ENCODE measurements at regions not wholly inside any gene's neighbourhood (a gene's known extent, or its start where the extent isn't known, plus 50 kb on each side); places are given as distances from the start of the nearest gene placed in this dataset.

DNA sequence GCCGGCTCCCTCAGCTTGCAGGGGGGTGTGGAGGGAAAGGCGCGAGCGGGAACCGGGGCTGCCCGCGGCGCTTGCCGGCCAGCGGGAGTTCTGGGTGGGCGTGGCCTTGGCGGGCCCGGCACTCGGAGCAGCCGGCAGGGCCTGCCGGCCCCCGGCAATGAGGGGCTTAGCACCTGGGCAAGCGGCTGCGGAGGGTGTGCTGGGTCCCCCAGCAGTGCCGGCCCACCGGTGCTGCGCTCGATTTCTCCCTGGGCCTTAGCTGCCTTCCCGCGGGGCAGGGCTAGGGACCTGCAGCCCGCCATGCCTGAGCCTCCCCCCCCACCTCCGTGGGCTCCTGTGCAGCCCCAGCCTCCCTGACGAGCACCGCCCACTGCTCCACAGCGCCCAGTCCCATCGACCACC is 514.5 kb upstream of the GJE1 start:
- DNase-seq (ENCODE audit: insufficient read length, low spot score) (no peak), FAIRE-seq (no peak)
- TF ChIP-seq POLR2A (IDR thresholded peaks at IDR 0.05; ENCODE audit: low read depth, low read length): no peak

DNA sequence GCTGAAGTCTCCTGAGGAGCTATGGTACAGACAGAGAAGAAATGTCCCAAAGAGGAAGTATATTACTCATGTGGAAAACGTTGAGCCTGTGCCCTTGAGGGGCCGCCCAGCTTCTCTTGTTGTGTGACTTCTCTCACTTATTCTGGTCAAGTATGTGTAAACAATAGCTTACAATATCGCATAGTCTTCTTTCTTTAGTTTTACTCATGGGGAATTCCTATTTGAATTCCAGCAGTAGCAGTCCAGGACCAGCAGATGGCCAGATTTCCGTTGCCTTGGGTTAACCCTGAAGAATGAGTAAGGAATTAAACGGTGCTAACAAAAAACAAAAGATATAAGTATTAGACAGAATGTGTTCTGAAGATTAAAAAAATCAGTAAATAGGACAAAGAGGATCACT is 522.0 kb upstream of the GJE1 start:
- DNase-seq (ENCODE audit: insufficient read length, low spot score) (no peak), FAIRE-seq (no peak)
- TF ChIP-seq POLR2A (IDR thresholded peaks at IDR 0.05; ENCODE audit: low read depth, low read length): no peak

GRCh38 chr6:141607956-141608355 is 524.8 kb upstream of the GJE1 start:
- FAIRE-seq (no peak), DNase-seq (ENCODE audit: insufficient read length, low spot score) (no peak)
- no peak for TF ChIP-seq POLR2A (IDR thresholded peaks at IDR 0.05; ENCODE audit: low read depth, low read length)

DNA sequence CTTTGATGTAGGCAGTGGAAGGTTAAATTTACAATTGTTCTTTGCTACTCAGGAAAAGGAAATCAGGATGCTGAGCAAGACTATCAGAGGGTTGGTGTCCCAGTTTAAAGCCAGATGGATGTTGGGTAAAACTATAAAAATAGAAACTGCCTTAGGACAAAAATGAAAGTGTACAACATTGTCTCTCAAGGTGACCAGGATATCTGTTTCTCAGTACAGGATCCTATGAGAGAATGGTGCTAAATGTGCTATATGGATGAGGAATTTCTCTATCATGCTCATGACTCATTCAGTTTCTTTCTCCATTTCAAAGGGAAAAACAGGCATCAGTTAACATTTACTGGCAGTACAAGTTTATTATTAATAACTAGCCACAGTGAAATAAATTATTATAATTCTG is 534.2 kb upstream of the GJE1 start:
- no peak for TF ChIP-seq POLR2A (IDR thresholded peaks at IDR 0.05; ENCODE audit: low read depth, low read length)

GRCh38 chr6:141594874-141595273 is 537.9 kb upstream of the GJE1 start:
- DNase-seq (ENCODE audit: insufficient read length, low spot score) (no peak), FAIRE-seq (no peak)
- TF ChIP-seq POLR2A (IDR thresholded peaks at IDR 0.05; ENCODE audit: low read depth, low read length): no peak

More for the DNA sequence above, 534.2 kb upstream of the GJE1 start:
- DNase-seq (ENCODE audit: insufficient read length, low spot score): no peak
- peak; percentile 11 for FAIRE-seq

DNA sequence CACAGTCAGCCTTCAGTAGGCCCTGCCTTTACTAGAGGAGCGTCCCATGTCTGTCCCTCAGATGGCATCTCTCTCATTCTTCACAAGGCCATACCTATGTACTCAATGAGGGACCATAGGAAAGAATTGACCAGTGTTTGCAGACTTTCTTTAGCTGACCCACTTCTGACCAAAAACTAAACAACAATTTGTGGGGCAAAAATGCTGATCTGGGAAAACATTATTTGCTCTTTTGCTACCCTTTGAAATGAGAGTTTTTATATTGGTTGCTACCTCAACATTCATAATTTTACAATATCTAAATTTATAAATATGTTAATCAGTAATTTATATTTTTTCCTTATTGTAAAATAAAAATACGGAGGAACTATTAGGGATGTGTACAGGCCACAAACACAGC is 539.4 kb upstream of the GJE1 start:
- DNase-seq (ENCODE audit: insufficient read length, low spot score): no peak
- TF ChIP-seq POLR2A (IDR thresholded peaks at IDR 0.05; ENCODE audit: low read depth, low read length): no peak
- no peak for FAIRE-seq

DNA sequence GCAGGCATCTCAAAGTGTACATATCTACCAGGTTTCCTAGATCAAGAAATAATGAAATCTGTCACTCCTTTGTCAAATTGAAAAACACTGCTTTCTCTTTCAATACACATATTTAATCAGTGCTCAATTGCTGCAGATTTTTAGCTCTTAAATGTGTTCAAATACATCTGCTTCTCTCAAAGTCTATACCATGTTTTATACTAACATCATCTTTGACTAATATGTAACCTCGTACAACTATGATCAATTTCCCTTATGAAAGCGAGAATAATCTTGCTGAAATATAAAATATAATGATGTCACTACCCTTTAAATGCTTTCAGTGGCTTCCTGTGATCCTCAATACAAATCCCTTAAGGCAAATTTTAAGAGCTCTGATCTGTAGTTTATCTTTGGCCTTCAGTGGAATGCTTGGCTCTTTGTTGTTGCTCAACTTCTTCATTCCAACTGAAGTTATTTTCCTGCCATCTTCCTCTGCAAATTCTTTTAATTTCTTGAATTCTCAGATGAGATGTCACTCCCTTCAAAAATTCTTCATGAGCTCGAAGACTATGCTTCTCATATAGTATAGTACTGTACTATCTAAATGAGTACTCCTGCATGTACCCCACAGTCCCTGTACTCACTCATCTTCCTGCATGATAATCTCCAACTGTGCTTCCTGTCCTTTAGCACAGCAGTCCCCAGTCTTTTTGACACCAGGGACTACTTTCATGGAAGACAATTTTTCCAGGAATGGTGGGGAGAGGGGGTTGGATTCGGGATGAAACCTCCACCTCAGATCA is 545.1 kb upstream of the GJE1 start:
- DNase-seq (ENCODE audit: insufficient read length, low spot score): no peak
- no peak for FAIRE-seq
- no peak for TF ChIP-seq POLR2A (IDR thresholded peaks at IDR 0.05; ENCODE audit: low read depth, low read length)

- TF ChIP-seq POLR2A (IDR thresholded peaks at IDR 0.05; ENCODE audit: low read depth, low read length): no peak
- DNase-seq (ENCODE audit: insufficient read length, low spot score) (no peak), FAIRE-seq (no peak)
Observed at GRCh38 chr6:141580988-141581552, 551.7 kb upstream of the GJE1 start.

DNA sequence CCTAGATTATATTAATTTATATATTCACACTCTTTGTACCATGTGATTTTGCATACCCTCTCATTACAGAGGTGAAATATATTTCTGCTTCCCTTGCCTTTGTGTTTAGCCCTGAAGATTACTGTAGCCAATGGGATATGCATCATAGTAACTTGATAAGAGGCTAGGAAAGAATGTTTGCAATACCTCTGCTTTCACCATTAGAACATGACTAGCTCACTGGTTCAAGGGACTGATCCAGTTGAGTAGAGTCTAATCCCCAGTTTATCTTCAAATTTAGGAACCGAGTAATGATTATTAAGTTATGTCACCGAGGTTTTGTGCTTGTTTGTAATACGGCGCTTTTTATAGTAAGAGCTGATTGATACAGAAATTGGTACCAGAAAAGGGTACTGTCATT is 552.6 kb upstream of the GJE1 start:
- TF ChIP-seq POLR2A (IDR thresholded peaks at IDR 0.05; ENCODE audit: low read depth, low read length): no peak
- DNase-seq (ENCODE audit: insufficient read length, low spot score) (no peak), FAIRE-seq (no peak)

DNA sequence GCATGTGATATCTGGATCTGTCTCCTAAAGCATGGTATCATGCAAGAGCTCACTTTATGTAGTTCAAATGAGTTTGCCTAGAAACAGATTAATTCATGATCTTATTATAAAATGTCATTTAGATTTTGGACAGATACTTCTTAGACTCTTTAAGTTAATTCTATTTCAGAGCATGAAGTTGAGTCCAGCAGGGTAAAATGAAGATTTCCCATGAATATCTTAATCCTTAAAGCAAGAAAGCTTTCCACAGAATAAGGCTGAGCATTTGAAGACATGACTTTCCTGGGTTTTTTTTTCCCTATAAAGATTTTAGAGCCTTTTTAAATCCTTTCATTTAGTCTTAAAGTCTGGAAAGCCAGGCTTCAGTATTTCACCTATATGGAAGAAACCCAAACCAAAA is 556.0 kb upstream of the GJE1 start:
- no peak for TF ChIP-seq POLR2A (IDR thresholded peaks at IDR 0.05; ENCODE audit: low read depth, low read length)
- DNase-seq (ENCODE audit: insufficient read length, low spot score) (no peak), FAIRE-seq (no peak)

DNA sequence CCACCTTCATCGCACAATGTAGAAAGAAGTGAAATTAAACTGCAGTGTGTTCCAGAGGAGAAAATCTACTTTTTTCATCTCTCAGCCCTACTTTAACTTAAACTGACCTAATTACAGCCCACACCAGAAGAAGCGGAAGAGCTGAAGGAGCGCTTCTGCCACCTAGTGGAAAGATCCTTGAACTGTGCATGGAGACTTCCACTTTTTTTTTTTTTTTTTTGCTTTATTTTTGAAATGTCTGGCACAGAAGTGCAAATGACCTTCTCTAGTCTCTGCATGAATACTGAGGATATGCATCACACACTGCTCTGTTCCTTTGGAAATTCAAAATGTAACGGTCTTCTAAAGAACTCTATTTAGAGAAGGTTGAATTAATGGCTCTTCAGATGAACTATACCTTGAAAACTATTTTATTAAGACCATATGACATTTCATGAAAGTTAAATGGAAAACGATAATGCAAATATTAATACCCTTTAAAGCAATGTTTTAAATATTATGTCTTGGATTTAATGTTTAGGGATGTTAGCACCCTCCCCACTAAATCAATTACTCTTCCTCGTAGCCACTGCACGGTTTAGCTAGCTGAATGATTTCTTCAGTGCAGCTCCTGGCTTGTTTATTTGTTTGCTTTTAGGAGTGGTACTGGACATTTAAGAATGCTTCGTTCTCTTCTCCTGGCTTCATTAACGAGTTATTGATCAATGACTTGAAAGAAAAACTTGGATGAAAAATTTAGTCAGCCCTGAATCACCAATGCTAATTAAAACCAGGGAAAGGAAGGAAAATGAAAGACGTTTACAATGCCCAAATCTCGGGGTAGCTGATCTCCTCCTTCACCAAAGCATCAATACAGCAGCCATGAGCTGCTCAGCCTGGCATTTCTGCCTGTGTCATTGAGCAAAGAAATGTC is 569.6 kb upstream of the GJE1 start:
- FAIRE-seq: peak; percentile 93

DNA sequence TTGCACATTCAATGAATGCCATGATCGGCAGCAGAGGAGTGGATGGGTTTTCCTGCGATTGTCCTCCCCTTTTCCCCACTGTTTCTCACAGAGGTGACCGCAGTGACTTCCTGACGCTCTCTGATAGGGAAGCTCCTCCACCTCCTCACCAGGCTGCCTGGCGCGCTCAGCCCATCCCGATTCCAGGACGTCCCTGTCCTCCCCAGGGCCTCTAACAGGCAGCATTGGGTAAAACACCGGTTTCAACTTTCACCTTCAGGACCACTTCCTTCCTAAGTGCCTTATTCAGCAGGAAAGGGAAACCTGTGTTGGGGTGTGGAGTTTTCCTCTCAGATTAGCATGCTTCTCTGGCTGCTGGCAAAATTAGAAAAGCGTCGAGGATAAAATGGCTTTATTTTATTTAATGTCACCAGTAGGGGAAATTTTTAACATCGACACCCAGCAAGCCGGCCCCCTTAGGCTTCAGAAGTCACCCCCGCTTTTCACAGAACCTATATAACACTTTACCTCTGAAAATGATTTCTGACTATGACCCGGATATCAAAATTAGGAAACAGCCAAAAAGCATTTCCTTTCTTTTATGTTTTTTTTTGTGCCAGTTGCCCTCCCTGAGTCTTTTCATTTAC is 570.4 kb upstream of the GJE1 start:
- peak; percentile 44; the same call in 1 of the 2 replicates for TF ChIP-seq POLR2A (IDR thresholded peaks at IDR 0.05; ENCODE audit: low read depth, low read length)
- peak; percentile 8 for DNase-seq (ENCODE audit: insufficient read length, low spot score)
- FAIRE-seq: peak; percentile 77

More for the DNA sequence above, 569.6 kb upstream of the GJE1 start:
- TF ChIP-seq POLR2A (IDR thresholded peaks at IDR 0.05; ENCODE audit: low read depth, low read length): no peak
- peak; percentile 2 for DNase-seq (ENCODE audit: insufficient read length, low spot score)

GRCh38 chr6:141561154-141561553 is 571.6 kb upstream of the GJE1 start:
- DNase-seq (ENCODE audit: insufficient read length, low spot score) (no peak), FAIRE-seq (no peak)
- TF ChIP-seq POLR2A (IDR thresholded peaks at IDR 0.05; ENCODE audit: low read depth, low read length): no peak

DNA sequence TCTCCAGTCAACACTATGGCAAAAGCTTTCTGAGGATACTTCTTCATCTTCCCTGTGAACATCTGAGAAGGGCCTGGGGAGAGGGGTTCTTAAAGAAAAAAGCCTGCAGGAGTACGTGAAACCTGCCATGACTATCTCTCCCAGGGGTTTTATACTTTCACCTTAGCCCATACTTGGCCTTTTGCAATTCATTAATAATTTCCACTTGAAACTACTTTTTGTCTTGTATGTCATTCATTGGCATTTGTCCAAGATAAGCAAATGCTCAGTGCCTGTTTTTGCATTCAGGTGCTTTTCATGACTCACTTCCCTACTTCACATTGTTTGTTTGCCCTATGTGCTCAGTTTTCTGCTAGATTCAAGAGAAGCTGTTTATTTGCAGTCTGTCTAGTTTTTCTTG is 580.3 kb upstream of the GJE1 start:
- DNase-seq (ENCODE audit: insufficient read length, low spot score) (peak; percentile 6), FAIRE-seq (peak; percentile 95)
- no peak for TF ChIP-seq POLR2A (IDR thresholded peaks at IDR 0.05; ENCODE audit: low read depth, low read length)

All from H54 (cell line).